ENCODE measurements at regions not wholly inside any gene's neighbourhood (a gene's known extent, or its start where the extent isn't known, plus 50 kb on each side); places are given as distances from the start of the nearest gene placed in this dataset.

DNA sequence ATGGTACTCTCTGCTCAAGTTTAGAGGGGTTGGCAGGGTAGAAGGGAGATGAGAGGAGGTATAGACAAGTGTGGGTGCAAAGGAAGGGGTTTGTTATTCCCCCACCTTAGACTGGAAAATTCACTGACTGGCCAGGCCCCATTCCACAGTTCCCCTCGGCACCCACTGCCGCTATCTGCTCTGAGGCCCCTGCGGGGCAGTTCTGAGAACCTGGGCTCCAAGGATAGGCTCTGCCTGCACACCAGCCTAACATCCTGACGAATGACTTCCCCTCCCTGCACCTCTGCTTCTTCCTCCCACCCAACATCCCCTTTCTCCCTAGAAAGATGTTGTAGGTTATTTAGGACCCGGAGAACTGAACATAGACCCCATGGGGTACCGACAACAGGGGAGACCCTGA lies 303.9 kb upstream of the HDAC4 start:
- no peak for DNase-seq
- FAIRE-seq = no peak
- WGBS, 2 donors = 79 to 88% methylated on average over 6 of the region's 6 CpGs

DNA sequence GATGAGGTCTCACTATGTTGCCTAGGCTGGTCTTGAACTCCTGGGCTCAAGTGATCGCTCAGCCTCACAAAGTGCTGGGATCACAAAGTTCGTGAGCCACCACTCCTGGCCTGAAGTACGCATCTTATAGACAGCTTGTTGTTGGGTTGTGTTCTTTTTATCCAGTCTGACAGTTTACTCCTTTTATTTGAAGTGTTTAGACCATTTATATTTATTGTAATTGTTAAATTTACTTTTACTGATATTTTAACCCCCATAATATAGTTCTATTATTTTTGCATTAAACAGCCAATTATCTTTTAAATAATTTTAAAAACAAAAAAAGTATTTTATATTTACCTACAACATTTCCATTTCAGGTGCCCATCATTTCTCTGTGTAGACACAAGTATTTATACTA lies 303.0 kb upstream of the HDAC4 start:
- ATAC-seq = no peak
- FAIRE-seq = no peak
- WGBS, 2 donors = 63 to 75% methylated on average over 3 of the region's 3 CpGs
- DNase-seq = no peak
- Histone ChIP-seq H3K27ac (no peak overlapping the region), H3K27me3 (peaks cover 0 to 5% (median 0%) of the 10 kb centered on the region in 4 donors), H3K9me3 (no peaks in the 10 kb centered on the region), H3K4me1 (no peaks in the 10 kb centered on the region), H3K4me3 (no peak overlapping the region), H3K36me3 (no peaks in the 10 kb centered on the region)
- intact Hi-C loops (cut with DNase I) = no loop called here
- TF ChIP-seq, protein P1, sequence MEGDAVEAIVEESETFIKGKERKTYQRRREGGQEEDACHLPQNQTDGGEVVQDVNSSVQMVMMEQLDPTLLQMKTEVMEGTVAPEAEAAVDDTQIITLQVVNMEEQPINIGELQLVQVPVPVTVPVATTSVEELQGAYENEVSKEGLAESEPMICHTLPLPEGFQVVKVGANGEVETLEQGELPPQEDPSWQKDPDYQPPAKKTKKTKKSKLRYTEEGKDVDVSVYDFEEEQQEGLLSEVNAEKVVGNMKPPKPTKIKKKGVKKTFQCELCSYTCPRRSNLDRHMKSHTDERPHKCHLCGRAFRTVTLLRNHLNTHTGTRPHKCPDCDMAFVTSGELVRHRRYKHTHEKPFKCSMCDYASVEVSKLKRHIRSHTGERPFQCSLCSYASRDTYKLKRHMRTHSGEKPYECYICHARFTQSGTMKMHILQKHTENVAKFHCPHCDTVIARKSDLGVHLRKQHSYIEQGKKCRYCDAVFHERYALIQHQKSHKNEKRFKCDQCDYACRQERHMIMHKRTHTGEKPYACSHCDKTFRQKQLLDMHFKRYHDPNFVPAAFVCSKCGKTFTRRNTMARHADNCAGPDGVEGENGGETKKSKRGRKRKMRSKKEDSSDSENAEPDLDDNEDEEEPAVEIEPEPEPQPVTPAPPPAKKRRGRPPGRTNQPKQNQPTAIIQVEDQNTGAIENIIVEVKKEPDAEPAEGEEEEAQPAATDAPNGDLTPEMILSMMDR (IDR thresholded peaks at IDR 0.05) = no peak

More for the DNA sequence above, 303.9 kb upstream of the HDAC4 start:
- Histone ChIP-seq H3K27ac (no peak overlapping the region), H3K4me3 (no peak overlapping the region), H3K36me3 (no peaks in the 10 kb centered on the region), H3K4me1 (no peaks in the 10 kb centered on the region), H3K27me3 (peaks cover 0 to 5% (median 0%) of the 10 kb centered on the region in 4 donors), H3K9me3 (no peaks in the 10 kb centered on the region)
- no peak for ATAC-seq
- TF ChIP-seq, protein P1 (IDR thresholded peaks at IDR 0.05) = no peak
- intact Hi-C loops (cut with DNase I) = no loop called here

DNA sequence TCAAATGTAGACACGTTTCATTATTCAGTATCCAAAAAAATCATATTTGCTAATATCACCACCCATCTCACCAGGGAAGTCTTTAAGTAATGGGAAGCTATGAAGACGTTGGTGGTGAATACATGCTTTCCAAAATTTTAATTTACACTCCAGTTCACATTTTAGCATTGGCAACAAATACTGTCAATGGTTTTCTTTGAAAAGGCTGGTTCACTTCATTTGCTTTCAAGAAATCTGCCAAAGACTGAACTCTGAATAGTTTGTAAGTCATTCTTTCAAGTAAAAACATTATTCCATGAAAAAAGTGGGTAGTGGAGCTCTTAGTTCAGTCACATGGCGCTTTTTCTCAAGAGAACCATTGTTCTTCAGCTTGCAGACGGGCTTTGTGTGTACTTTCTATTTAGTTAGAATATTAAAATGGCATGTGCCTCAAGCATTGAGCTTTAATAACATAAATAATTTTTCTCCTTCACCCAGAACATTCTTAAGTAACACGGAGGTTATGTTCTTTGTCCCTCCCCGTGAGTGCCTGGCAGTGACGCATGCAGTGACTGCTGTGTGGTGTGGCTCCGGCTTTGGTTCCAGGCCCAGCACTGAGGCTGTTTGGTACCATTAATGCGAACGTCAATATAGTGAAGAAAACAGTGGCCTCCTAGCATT lies 300.0 kb upstream of the HDAC4 start:
- ATAC-seq = no peak
- no peak for DNase-seq
- 72 to 76% methylated on average over 10 of the region's 10 CpGs for WGBS, 2 donors

DNA sequence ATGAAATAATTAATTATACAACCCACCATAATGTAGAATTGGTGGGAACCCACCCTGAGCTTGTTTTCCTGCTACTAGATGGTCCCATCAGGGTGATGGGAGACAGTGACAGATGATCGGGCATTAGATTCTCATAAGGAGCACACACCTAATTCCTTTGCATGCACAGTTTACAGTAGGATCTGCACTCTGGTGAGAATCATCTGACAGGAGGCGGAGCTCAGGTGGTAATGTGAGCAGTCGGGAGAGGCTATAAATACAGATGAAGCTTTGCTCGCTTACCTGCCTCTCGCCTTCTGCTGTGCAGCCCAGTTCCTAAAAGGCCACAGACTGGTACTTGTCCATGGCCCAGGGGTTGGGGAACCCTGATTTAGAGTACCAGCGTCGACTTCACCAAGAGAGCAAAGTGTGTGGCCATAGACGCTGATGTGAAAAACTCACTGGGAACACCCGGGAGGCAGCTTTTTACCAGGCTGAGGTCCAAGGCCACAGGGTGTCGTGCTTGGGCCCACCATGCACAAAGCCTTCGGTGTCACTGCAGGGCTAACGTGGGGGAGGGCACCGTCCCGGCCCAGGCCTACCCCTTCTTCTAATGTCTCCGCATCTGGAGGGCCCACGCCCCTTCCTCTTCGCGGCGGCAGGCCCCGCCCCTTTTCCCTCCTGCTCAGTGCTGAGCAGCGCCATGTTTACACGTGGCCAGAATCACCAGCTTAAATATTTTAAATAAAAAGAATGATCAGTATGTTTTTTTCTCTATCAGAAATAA lies 296.8 kb upstream of the HDAC4 start:
- FAIRE-seq = no peak
- Histone ChIP-seq H3K9me3 (no peaks in the 10 kb centered on the region), H3K27me3 (no peaks in the 10 kb centered on the region), H3K4me3 (no peak overlapping the region), H3K27ac (no peak overlapping the region), H3K36me3 (no peaks in the 10 kb centered on the region), H3K4me1 (no peaks in the 10 kb centered on the region)
- no peak for ATAC-seq
- TF ChIP-seq, protein P1 (IDR thresholded peaks at IDR 0.05) = no peak
- WGBS, 2 donors = 76 to 82% methylated on average over 22 of the region's 22 CpGs
- intact Hi-C loops (cut with DNase I) = no loop called here
- no peak for DNase-seq

More for the DNA sequence above, 300.0 kb upstream of the HDAC4 start:
- intact Hi-C loops (cut with DNase I) = no loop called here
- H3K27me3 ChIP-seq = peaks cover 0 to 5% (median 0%) of the 10 kb centered on the region in 4 donors
- H3K36me3 ChIP-seq = no peaks in the 10 kb centered on the region
- TF ChIP-seq, protein P1 (IDR thresholded peaks at IDR 0.05) = no peak
- H3K4me1 ChIP-seq = no peaks in the 10 kb centered on the region
- H3K4me3 ChIP-seq = no peak overlapping the region
- no peak overlapping the region for H3K27ac ChIP-seq
- FAIRE-seq = no peak
- no peaks in the 10 kb centered on the region for H3K9me3 ChIP-seq

All from pancreas (tissue), 10 donors.